ENCODE measurements at regions not wholly inside any gene's neighbourhood (a gene's known extent, or its start where the extent isn't known, plus 50 kb on each side); places are given as distances from the start of the nearest gene placed in this dataset.

DNA sequence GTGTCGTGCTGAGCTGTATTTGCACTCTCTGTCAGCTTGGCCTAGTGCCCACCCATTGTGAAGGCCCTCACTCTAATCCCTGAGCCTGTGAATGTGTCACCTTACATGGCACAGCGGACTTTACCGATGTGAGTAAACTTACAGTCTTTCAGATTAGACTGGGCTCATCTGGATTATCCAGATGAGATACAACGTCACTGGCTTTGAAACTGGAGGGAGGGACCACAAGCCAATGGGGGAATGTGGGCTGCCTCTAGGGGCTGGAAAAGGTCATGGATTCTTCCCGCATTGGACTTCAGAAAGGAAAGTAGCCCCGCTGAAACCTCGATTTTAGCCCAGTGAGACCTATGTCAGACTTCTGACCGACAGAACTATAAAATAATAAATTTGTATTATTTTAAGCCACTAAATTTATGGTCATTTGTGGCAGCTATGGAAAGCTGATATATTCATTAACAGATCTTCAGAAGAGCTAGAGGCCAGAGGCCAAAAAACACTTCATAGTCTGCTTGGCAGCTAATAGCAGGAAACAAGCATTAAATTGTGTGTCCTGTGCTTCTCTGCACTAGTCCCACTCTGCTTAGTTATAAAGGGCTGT is 139.0 kb upstream of the GAS1 start:
- DNase-seq = no peak

- no peak for DNase-seq
Observed at GRCh38 chr9:87087197-87087596, 139.9 kb upstream of the GAS1 start.

- DNase-seq = no peak
Observed at GRCh38 chr9:87088192-87088591, 140.9 kb upstream of the GAS1 start.

DNA sequence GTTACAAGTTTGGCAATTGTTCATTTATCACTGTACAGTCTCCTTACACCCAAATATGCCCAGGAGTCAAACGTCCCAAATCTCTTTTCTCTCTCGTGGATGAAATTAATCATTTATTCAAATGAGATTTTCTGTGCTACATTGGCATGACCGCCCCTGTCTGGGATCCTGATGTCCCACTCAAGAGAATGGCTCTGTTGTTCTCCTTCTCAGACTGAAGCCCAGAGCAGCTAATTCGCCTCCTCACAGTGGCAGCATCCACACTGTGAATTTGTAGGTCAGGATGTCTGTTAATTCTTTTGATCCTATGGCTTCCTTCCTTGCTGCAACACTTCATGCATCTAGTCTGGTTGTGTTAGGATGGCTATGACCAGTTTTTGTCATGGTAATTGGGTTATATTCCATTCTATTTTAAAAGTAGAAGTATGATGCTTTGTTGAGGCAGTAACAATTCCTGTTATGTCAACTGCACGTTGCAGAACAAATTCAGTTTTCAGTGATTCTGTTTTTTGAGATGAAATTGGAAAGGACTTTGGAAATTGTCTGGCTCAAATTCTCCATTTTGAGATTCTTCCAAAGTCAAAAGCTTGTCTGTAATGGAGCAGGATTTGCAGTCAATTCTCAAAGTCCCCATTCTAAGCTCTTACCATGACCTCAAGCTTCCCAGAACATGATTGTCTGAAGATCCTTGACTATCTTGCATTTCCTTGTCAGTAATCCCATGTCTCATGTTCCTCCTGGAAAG is 141.5 kb upstream of the GAS1 start:
- DNase-seq = no peak

- no peak for DNase-seq
Observed at GRCh38 chr9:87089506-87089905, 142.2 kb upstream of the GAS1 start.

GRCh38 chr9:87089929-87090328 is 142.6 kb upstream of the GAS1 start:
- DNase-seq = no peak

DNA sequence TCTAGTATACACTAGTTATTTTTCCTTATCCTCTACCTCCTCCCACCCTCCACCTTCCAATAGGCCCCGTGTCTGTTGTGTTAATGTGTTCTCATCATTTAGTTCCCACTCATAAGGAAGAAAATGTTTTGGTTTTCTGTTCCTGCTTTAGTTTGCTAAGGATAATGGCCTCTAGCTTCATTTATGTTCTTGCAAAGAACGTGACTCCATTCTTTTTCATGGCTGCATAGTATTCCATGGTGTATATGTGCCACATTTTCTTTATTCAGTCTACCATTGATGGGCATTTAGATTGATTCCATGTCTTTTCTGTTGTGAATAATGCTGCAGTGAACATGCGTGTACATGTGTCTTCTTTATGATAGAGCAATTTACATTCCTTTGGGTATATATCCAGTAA is 146.5 kb upstream of the GAS1 start:
- no peak for DNase-seq

DNA sequence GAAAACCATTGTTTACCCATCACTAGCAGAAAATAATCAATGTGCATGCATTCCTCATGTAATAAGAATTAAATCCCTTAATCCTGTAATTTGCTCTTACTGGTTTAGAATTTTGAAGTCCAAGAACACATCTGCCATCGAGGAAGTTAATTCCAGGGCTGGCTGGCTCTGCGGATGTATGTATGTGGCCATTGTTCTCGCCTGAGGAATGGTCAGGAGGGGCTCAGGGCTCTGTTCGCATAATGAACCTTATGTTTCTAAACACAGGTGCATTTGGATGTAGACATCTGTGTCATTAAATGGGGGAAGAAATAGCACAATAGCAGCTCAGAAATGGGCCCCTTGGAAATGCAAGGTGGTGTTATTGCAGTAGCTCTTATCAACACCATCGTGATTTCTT is 148.6 kb upstream of the GAS1 start:
- DNase-seq = no peak

DNA sequence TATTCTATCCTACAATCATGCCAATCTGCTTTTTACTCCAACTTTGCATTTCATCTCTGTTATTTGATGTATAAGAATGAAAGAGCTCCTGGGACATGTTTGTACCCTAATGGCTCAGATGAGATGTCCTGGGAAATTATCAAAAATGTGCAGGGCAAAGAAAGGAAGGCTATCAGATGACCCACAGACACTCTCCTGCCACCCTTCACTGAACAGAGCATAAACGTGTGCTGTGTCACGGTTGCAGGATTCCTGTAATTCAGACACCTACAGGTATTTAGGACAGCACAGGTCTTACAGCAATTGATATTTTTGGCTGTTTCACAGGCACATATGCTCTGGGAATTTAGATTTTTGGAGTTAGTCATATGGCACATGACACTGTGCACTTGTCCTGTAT is 149.2 kb upstream of the GAS1 start:
- no peak for DNase-seq

- DNase-seq = no peak
Observed at GRCh38 chr9:87097238-87097637, 149.9 kb upstream of the GAS1 start.

- no peak for DNase-seq
Observed at GRCh38 chr9:87099407-87099806, 152.1 kb upstream of the GAS1 start.

GRCh38 chr9:87100001-87100400 is 152.7 kb upstream of the GAS1 start:
- no peak for DNase-seq

- DNase-seq = no peak
Observed at GRCh38 chr9:87102126-87102525, 154.8 kb upstream of the GAS1 start.

DNA sequence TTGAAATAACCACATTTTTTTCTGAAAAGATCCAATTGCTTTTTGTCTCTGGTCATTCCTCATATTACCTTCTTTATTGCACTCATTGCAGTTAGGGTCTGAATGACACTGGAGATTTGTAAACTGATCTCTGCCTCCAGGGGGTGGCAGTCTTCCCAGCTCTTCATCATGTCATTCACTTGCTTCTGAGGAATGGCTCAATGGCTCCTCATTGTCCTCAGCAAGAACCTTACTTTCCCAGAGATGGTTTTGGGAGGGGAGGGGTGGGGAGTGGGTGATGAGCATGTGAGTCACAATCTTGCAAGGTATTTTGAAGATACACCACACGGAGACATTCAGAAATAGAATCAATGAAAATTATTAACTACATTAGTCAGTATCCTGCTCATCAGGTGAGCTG is 159.8 kb upstream of the GAS1 start:
- DNase-seq = no peak

GRCh38 chr9:87108661-87109060 is 161.4 kb upstream of the GAS1 start:
- no peak for DNase-seq

- no peak for DNase-seq
Observed at GRCh38 chr9:87109231-87109631, 161.9 kb upstream of the GAS1 start.

- no peak for DNase-seq
Observed at GRCh38 chr9:87109851-87110250, 162.5 kb upstream of the GAS1 start.

- no peak for DNase-seq
Observed at GRCh38 chr9:87111010-87111409, 163.7 kb upstream of the GAS1 start.

- no peak for DNase-seq
Observed at GRCh38 chr9:87112656-87113055, 165.3 kb upstream of the GAS1 start.

DNA sequence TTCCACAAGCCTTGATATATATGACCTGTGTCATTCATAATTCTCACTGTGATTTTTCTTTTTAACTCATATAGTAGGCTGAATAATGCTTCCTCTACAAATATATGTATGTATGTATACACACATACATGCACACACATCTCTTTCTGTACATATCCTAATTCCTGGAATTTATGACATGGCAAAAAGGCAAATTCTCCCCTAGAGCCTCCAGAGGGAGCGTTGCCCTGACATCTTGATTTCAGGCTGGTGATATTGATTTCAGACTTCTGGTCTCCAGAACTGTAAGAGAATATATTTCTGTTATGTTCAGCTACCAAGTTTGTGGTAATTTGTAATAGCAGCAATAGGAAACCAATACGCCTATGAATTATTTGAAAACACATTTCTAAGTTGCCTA is 166.6 kb upstream of the GAS1 start:
- DNase-seq = no peak

DNA sequence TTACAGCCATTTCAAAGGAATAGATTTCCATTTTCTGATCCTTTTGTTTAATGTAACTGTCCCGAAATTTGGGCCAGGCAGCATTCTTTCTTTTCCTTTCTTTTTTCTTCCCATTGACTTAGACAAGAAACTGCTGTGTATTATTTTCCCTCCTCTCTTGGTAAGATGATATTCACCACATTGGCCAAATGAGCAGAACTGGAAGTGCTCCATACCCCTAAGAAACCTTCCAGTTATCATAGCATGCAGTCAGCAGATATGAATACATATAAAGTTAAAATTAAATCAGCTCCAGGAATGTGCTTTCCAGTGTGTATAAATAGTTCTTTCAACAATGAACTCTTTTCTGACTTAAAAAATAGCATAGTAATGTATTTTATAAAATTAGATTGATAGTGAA is 168.5 kb upstream of the GAS1 start:
- DNase-seq = no peak

GRCh38 chr9:87116492-87116891 is 169.2 kb upstream of the GAS1 start:
- no peak for DNase-seq

DNA sequence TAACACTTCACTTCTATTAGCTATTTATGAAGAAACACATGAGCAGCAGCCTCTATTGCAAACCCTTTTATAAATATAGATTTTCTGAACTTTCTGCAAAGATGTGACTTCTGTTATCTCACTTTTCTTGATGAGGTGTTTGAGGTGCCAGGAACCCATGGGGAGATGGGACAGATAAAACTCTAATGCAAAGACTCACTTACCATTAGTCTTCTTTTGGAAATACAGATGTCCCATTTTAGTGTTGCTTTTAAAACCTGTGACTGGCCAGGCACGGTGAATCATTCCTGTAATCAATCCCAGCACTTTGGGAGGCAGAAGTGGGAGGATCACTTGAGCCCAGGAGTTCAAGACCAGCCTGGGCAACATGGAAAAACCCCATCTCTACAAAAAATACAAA is 171.3 kb upstream of the GAS1 start:
- DNase-seq = no peak

DNA sequence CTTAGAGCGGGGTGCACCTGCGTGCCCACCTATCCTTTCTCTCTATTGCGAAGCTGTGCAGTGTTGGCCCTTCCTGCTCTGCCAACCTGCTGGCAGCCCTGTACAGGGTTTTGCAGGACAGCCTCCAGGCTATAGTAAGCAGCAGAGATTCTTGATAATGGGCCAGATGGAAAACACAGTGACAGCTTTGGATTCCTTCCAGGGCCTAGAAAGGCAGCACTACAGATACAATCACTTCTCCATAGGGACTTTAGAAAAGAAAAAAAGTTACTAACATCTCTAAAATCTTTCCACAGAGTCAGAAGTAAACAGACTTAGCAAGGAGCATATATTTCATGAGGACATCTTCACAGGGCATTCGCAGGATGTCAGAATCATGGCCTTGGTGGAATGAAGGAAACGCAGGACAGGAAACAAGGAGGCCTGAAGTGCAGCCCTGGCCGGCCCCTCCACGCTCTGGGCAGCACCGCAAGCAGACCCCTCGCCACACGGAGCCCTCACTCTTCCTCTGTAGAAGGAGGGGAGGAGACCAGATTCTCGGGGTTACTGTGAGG is 172.1 kb upstream of the GAS1 start:
- DNase-seq = no peak

- DNase-seq = no peak
Observed at GRCh38 chr9:87120610-87121009, 173.3 kb upstream of the GAS1 start.

Data from NCI-H2029 (cell line).